PC-3 (cell line): ENCODE measurements at regions not wholly inside any gene's neighbourhood (a gene's known extent, or its start where the extent isn't known, plus 50 kb on each side); places are given as distances from the start of the nearest gene placed in this dataset.

Experiments used
- ATAC-seq: fragments of 200-7000 bp; cut with Tn5 transposase; 2 replicates; pipeline ENCODE4 v1.9.1; 2020; ENCODE audit warnings: mild to moderate bottlenecking, moderate library complexity
- BruUV-seq: library from RNA; stranded (reverse); fragments of 400-500 nt; replicated peaks from 2 replicates; lab custom pipeline; 2021; lab: Mats Ljungman, UMichigan
- CTCF ChIA-PET: fragments of 300-600 bp; sonication (Branson Sonifier 250); formaldehyde crosslinking; loops from one replicate; lab custom pipeline; 2022; ENCODE audit warnings: antibody characterized with exemption; lab: Charles Lee
- POLR2A ChIA-PET: fragments of 300-600 bp; sonication (Branson Sonifier 250); formaldehyde crosslinking; loops from one replicate; lab custom pipeline; 2022; ENCODE audit warnings: antibody characterized with exemption; ENCODE audit not compliant: unreplicated experiment; lab: Charles Lee
- DNase-seq: peaks from one replicate; pipeline ENCODE4 v3.0.0-alpha.2; 2015
- H2AFZ ChIP-seq: fragments of 300-600 bp; sonication (generic); 2 replicates; pipeline ENCODE4 v1.6.0; 2016; ENCODE audit warnings: antibody characterized with exemption, low read length
- H3F3A ChIP-seq: fragments of 300-600 bp; sonication (generic); one replicate; pipeline ENCODE4 v1.6.0; 2017; ENCODE audit warnings: antibody characterized with exemption, low read length, control low read depth, mild to moderate bottlenecking; ENCODE audit not compliant: unreplicated experiment
- H3K27ac ChIP-seq: fragments of 300-600 bp; sonication (generic); 2 replicates; pipeline ENCODE4 v1.5.1; 2016; ENCODE audit warnings: mild to moderate bottlenecking, low read length
- H3K27me3 ChIP-seq: fragments of 300-600 bp; sonication (generic); 2 replicates; pipeline ENCODE4 v1.6.1; 2016; ENCODE audit warnings: low read length, mixed read lengths
- H3K36me3 ChIP-seq: fragments of 300-600 bp; sonication (generic); 2 replicates; pipeline ENCODE4 v1.6.1; 2016; ENCODE audit warnings: low read depth, mixed run types, low read length, mixed read lengths
- H3K4me1 ChIP-seq: fragments of 300-600 bp; sonication (generic); 2 replicates; pipeline ENCODE4 v1.5.1; 2016; ENCODE audit warnings: low read length; ENCODE audit not compliant: insufficient read depth
- H3K4me2 ChIP-seq: fragments of 300-600 bp; sonication (generic); 2 replicates; pipeline ENCODE4 v1.6.0; 2016; ENCODE audit warnings: low read length
- H3K4me3 ChIP-seq: fragments of 300-600 bp; sonication (generic); 2 replicates; pipeline ENCODE4 v1.5.1; 2016; ENCODE audit warnings: mild to moderate bottlenecking, low read length, mixed read lengths
- H3K79me2 ChIP-seq: fragments of 300-600 bp; sonication (generic); 2 replicates; pipeline ENCODE4 v1.6.1; 2017; ENCODE audit warnings: low read length, mixed read lengths
- H3K9ac ChIP-seq: fragments of 300-600 bp; sonication (generic); 2 replicates; pipeline ENCODE4 v1.6.0; 2016; ENCODE audit warnings: mild to moderate bottlenecking, low read length
- H3K9me2 ChIP-seq: fragments of 300-600 bp; sonication (generic); replicated peaks from 2 replicates; pipeline ENCODE4 v1.6.1; 2016; ENCODE audit warnings: mixed run types, low read length, mixed read lengths
- H3K9me3 ChIP-seq: fragments of 300-600 bp; sonication (generic); 2 replicates; pipeline ENCODE4 v1.6.1; 2016; ENCODE audit warnings: low read length, mixed read lengths
- H4K20me1 ChIP-seq: fragments of 300-600 bp; sonication (generic); 2 replicates; pipeline ENCODE4 v1.6.1; 2016; ENCODE audit warnings: low read length, mixed read lengths
- EZH2 ChIP-seq: fragments of 300-600 bp; sonication (generic); IDR thresholded peaks from one replicate; pipeline ENCODE4 v1.6.1; 2017; ENCODE audit warnings: antibody characterized with exemption, mild to moderate bottlenecking, low read length; ENCODE audit not compliant: unreplicated experiment
- EZH2phosphoT487 ChIP-seq: fragments of 300-600 bp; sonication (generic); IDR thresholded peaks from 2 replicates; pipeline ENCODE4 v1.6.1; 2018; ENCODE audit warnings: mild to moderate bottlenecking, antibody characterized with exemption, low read length, borderline replicate concordance
- intact Hi-C: fragments of 100-400 bp; cut with micrococcal nuclease; formaldehyde crosslinking; loops from 2 replicates; pipeline ENCODE4 v1.9.0; 2023
- TF ChIP-seq, protein P1 (sequence below): fragments of 300-600 bp; sonication (generic); conservative IDR thresholded peaks from 2 replicates; pipeline ENCODE4 v1.5.1; 2017; ENCODE audit warnings: antibody characterized with exemption, low read depth, mild to moderate bottlenecking, low read length

DNA sequence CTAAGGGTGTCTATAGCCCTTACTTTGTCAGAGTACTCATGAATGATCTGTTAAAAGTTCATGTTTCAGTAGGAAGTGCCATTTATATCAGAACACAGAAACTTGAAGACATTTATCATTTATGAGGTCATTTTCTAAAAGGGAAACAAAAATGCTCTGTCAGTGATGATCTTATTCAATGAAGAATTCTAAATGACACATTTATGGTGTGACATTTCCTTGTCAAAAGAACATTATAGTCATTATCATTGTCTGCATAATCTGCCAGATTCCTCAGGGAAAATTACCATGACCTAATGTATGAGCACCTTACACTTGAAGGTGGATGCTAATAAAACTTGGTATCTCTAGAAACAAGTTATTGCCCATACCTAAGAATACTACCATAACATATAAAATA is 853.8 kb upstream of the SLITRK6 start:
- Histone ChIP-seq H4K20me1 (no peaks in the 10 kb centered on the region), H3K9me3 (no peaks in the 10 kb centered on the region), H3K79me2 (no peaks in the 10 kb centered on the region), H3K4me1 (no peaks in the 10 kb centered on the region), H2AFZ (no peak overlapping the region), H3K9ac (no peak overlapping the region), H3K27ac (no peak overlapping the region), H3K36me3 (no peaks in the 10 kb centered on the region), H3F3A (no peaks in the 10 kb centered on the region), H3K4me2 (no peak overlapping the region), H3K4me3 (no peak overlapping the region), H3K9me2 (no peaks in the 10 kb centered on the region), H3K27me3 (no peaks in the 10 kb centered on the region)
- ChIA-PET CTCF (no interaction called here), POLR2A (no interaction called here)
- TF ChIP-seq, protein P1, sequence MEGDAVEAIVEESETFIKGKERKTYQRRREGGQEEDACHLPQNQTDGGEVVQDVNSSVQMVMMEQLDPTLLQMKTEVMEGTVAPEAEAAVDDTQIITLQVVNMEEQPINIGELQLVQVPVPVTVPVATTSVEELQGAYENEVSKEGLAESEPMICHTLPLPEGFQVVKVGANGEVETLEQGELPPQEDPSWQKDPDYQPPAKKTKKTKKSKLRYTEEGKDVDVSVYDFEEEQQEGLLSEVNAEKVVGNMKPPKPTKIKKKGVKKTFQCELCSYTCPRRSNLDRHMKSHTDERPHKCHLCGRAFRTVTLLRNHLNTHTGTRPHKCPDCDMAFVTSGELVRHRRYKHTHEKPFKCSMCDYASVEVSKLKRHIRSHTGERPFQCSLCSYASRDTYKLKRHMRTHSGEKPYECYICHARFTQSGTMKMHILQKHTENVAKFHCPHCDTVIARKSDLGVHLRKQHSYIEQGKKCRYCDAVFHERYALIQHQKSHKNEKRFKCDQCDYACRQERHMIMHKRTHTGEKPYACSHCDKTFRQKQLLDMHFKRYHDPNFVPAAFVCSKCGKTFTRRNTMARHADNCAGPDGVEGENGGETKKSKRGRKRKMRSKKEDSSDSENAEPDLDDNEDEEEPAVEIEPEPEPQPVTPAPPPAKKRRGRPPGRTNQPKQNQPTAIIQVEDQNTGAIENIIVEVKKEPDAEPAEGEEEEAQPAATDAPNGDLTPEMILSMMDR = no peak
- no peak for TF ChIP-seq EZH2phosphoT487
- no peak for TF ChIP-seq EZH2
- no TSS peak for BruUV-seq
- ATAC-seq (no peak), DNase-seq (no peak)
- intact Hi-C loops = no loop called here

DNA sequence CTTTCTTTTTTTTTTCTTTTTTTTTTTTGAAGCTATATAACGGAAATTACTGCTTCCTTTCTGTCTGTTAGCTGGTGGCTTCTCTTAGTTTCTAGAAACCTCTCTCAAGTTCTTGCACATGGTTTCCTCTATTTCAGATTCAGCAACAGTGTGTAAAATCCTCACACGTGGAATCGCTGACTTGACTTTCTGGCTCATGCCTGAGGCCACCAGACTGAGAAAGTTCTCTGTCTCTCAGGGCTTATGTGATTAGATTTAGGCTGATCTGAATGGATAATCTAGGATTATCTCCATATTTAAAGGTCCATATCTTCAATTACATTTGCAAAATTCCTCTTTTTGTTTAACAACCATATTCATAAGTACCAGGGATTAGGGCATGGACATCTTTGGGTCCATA is 856.3 kb upstream of the SLITRK6 start:
- Histone ChIP-seq H3K27ac (no peak overlapping the region), H4K20me1 (no peaks in the 10 kb centered on the region), H3K36me3 (no peaks in the 10 kb centered on the region), H2AFZ (no peak overlapping the region), H3K27me3 (no peaks in the 10 kb centered on the region), H3K9ac (no peak overlapping the region), H3K9me3 (no peaks in the 10 kb centered on the region), H3K79me2 (no peaks in the 10 kb centered on the region), H3F3A (no peaks in the 10 kb centered on the region), H3K4me2 (no peak overlapping the region), H3K9me2 (no peaks in the 10 kb centered on the region), H3K4me1 (no peaks in the 10 kb centered on the region), H3K4me3 (no peak overlapping the region)
- CTCF ChIA-PET = no interaction called here
- TF ChIP-seq EZH2 = no peak
- no peak for TF ChIP-seq EZH2phosphoT487
- TF ChIP-seq, protein P1 = no peak
- POLR2A ChIA-PET = no interaction called here
- ATAC-seq (no peak), DNase-seq (no peak)
- no TSS peak for BruUV-seq
- intact Hi-C loops = no loop called here

DNA sequence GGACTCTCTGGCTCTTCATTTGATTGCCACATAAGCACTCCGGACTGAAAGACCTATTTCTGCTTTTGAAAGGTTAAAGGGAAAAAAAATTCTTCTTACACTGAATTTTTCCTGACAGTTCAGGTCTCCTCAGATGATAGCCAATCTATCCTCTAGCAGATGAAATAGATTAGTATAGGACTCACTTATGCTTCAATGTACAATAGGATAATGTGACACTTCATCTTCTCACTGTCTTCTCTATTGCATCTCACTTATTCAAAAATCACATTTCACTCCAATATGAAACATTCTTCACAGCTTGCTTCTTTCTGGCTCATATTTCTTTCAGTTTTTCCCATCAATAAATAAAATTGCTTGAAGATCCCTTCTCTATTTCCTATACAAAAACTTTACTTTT is 860.9 kb upstream of the SLITRK6 start:
- DNase-seq (no peak), ATAC-seq (no peak)
- intact Hi-C loops = no loop called here
- no peaks in the 10 kb centered on the region for H3K36me3 ChIP-seq
- H3K4me1 ChIP-seq = no peaks in the 10 kb centered on the region
- no peak overlapping the region for H3K9ac ChIP-seq
- no TSS peak for BruUV-seq
- H4K20me1 ChIP-seq = no peaks in the 10 kb centered on the region
- no peaks in the 10 kb centered on the region for H3K9me2 ChIP-seq
- no peaks in the 10 kb centered on the region for H3K27me3 ChIP-seq
- POLR2A ChIA-PET = no interaction called here
- TF ChIP-seq EZH2phosphoT487 = no peak
- no peak for TF ChIP-seq EZH2
- TF ChIP-seq, protein P1 = no peak
- no peaks in the 10 kb centered on the region for H3K9me3 ChIP-seq
- CTCF ChIA-PET = no interaction called here
- H2AFZ ChIP-seq = no peak overlapping the region
- no peaks in the 10 kb centered on the region for H3F3A ChIP-seq
- H3K4me3 ChIP-seq = no peak overlapping the region
- H3K4me2 ChIP-seq = no peak overlapping the region
- H3K27ac ChIP-seq = no peak overlapping the region
- H3K79me2 ChIP-seq = no peaks in the 10 kb centered on the region
